DMS 273 treated with DMSO at 0.1 percent for 48 hours (cell line): ENCODE measurements at regions not wholly inside any gene's neighbourhood (a gene's known extent, or its start where the extent isn't known, plus 50 kb on each side); places are given as distances from the start of the nearest gene placed in this dataset.
"Not testable (repeated sequence)": the region's sequence is repeated elsewhere in the genome, so short reads cannot be mapped to it uniquely, and the experiment has no call there.

ENCODE experiments used
- DNase-seq: peaks from one replicate; lab custom pipeline; 2025; lab: John Stamatoyannopoulos, UW

- DNase-seq = no peak
These were observed 98.0 kb upstream of the SLC24A3 start for GRCh38 chr20:19114410-19114809.

GRCh38 chr20:19115581-19115980 lies 96.9 kb upstream of the SLC24A3 start:
- DNase-seq = no peak

- no peak for DNase-seq
These were observed 92.4 kb upstream of the SLC24A3 start for GRCh38 chr20:19120011-19120410.

- DNase-seq = no peak
These were observed 91.9 kb upstream of the SLC24A3 start for GRCh38 chr20:19120569-19120968.

GRCh38 chr20:19121463-19121862 lies 91.0 kb upstream of the SLC24A3 start:
- DNase-seq = no peak

GRCh38 chr20:19121916-19122315 lies 90.5 kb upstream of the SLC24A3 start:
- no peak for DNase-seq

DNA sequence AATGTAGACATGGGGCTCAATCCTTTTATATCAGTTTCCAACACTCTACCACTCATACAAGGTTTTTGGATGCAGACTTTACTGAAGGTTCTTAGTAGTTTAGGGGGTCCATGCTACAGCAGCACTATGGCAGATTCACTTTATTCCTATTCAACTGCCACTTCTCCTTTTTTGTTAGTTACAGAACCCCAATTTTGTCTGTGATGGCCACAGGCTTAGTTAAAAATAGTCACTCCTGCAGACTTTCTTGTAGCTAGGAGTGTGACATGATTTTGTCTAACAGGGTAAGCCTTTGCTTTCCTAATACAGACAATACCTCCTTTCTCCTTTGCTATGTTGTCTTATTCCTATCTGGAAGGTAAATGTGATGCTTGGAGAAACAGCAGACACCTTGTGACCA lies 90.0 kb upstream of the SLC24A3 start:
- DNase-seq = no peak

DNA sequence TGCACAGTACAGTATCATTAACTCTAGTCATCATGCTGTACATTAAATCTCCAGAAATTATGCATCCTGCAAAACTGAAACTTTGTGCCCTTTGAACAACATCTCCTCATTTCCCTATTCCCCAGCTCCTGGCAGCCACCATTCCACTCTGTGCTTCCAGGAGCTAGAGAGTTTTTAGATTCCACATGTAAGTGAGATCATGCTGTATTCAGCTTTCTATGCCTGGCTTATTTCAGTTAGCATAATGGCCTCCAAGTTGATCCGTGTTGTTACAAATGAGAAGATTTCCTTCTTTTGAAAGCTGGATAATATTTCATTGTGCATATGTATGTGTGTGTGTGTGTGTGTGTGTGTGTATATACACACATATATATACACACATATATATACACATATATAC lies 86.9 kb upstream of the SLC24A3 start:
- no peak for DNase-seq

- no peak for DNase-seq
These were observed 83.1 kb upstream of the SLC24A3 start for GRCh38 chr20:19129306-19129705.

- peak; percentile 37 for DNase-seq
These were observed 82.3 kb upstream of the SLC24A3 start for GRCh38 chr20:19129976-19130612.

- no peak for DNase-seq
These were observed 81.8 kb upstream of the SLC24A3 start for GRCh38 chr20:19130613-19130984.

- DNase-seq = no peak
These were observed 74.8 kb upstream of the SLC24A3 start for GRCh38 chr20:19137641-19138040.

DNA sequence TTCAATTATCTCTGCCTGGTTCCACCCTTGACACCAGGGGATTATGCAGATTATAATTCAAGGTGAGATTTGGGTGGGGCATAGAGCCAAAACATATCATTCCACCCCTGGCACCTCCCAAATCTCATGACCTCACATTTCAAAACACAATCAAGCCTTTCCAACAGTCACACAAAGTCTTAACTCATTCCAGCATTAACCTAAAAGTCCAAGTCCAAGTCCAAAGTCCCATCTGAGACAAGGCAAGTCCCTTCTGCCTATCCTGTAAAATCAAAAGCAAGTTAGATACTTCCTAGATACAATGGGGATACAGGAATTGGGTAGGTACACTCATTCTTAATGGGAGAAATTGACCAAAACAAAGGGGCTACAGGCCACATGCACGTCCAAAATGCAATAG lies 73.7 kb upstream of the SLC24A3 start:
- no peak for DNase-seq

- not testable (repeated sequence) for DNase-seq
These were observed 72.9 kb upstream of the SLC24A3 start for GRCh38 chr20:19139584-19139983.

DNA sequence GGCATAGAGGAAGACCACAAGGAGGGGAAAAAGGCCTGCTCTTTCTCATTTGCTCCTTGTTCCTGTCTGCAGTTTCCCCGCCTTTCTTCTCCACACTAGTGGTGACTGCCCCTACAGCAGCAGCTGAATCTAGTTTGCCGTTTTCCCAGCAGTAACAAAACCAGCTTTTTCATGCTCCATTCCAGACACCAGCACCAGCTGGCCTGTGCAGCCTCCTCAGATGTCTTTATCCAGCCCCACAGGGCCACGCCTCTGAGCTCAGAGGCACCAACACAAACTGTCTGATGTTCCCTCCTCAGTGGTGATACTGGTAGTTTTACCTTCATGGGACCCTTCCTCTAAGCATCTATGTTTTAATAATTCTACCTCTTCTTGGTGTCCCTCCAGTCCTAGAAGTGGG lies 70.4 kb upstream of the SLC24A3 start:
- DNase-seq = no peak

- DNase-seq = no peak
These were observed 68.6 kb upstream of the SLC24A3 start for GRCh38 chr20:19143890-19144289.

DNA sequence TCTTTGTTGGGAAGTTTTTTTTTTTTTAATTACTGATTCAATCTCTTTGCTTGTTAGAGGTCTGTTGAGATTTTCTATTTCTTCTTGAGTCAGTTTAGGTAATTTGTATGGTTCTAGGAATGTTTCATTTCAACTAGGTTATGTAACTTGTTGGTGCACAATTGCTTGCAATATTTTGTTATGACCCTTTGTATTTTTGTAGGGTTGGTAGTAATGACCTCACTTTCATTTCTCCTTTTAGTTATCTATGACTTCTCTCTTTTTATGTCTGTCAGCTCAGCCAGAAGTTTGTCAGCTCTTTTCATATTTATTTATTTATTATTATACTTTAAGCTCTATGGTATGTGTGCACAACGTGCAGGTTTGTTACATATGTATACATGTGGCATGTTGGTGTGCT lies 51.1 kb upstream of the SLC24A3 start:
- no peak for DNase-seq
